ENCODE measurements at regions not wholly inside any gene's neighbourhood (a gene's known extent, or its start where the extent isn't known, plus 50 kb on each side); places are given as distances from the start of the nearest gene placed in this dataset.

DNA sequence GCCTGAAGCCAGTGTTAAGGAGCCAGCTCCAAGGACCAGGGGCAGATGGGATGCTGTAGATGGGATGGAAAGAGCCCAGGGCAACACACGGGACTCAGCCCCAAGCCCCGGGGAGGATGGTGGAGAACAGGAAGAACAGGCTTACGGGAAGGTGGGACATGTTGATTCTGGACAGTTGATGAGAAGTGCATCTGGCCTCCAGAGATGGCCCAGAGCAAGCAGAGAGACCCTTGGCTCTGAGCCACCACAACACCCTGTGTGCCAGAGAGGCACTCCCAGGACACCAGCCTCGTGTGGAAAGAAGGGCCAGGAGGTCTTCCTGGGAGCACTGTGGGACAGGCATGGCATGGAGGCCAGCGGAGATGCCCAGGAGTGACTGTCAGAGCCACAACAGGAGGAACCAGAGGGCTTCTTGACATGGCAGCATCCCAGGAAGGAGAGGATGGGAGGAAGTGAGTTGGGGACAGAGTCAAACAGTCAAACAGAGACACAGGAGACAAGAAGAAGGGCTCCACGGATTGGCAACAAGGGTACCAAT is 156.3 kb upstream of the MVB12B start:
- TF ChIP-seq GABPA (IDR thresholded peaks at IDR 0.05; ENCODE audit: borderline replicate concordance, insufficient read depth, low read length) (no peak), ZNF274 (IDR thresholded peaks at IDR 0.05; ENCODE audit: borderline replicate concordance, extremely low read depth, low read length) (no peak), JUND (IDR thresholded peaks at IDR 0.05; ENCODE audit: low read length) (no peak), SP1 (IDR thresholded peaks at IDR 0.05; ENCODE audit: low read depth, low read length) (no peak), EZH2 (IDR thresholded peaks at IDR 0.05; ENCODE audit: low read depth, low read length, severe bottlenecking) (no peak), POLR2A (IDR thresholded peaks at IDR 0.05; ENCODE audit: control extremely low read depth in 1 of 2, low read depth in 2 of 2, low read length in 2 of 2) (no peak), FOSL1 (IDR thresholded peaks at IDR 0.05; ENCODE audit: insufficient read depth, low read depth, low read length) (no peak), RAD21 (IDR thresholded peaks at IDR 0.05 in 1 of 2, conservative IDR thresholded peaks at IDR 0.05 in 1 of 2; ENCODE audit: low read depth in 2 of 2, low read length in 2 of 2) (no peak), GTF2F1 (IDR thresholded peaks at IDR 0.05; ENCODE audit: borderline replicate concordance, low read depth, low read length) (no peak), POLR2AphosphoS5 (IDR thresholded peaks at IDR 0.05; ENCODE audit: low read depth, low read length) (no peak)
- TF ChIP-seq, protein P1, sequence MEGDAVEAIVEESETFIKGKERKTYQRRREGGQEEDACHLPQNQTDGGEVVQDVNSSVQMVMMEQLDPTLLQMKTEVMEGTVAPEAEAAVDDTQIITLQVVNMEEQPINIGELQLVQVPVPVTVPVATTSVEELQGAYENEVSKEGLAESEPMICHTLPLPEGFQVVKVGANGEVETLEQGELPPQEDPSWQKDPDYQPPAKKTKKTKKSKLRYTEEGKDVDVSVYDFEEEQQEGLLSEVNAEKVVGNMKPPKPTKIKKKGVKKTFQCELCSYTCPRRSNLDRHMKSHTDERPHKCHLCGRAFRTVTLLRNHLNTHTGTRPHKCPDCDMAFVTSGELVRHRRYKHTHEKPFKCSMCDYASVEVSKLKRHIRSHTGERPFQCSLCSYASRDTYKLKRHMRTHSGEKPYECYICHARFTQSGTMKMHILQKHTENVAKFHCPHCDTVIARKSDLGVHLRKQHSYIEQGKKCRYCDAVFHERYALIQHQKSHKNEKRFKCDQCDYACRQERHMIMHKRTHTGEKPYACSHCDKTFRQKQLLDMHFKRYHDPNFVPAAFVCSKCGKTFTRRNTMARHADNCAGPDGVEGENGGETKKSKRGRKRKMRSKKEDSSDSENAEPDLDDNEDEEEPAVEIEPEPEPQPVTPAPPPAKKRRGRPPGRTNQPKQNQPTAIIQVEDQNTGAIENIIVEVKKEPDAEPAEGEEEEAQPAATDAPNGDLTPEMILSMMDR (IDR thresholded peaks at IDR 0.05; ENCODE audit: control extremely low read depth in 1 of 3, insufficient read depth in 1 of 3, low read depth in 1 of 3, low read length in 3 of 3): no peak
- TF ChIP-seq, protein P2, sequence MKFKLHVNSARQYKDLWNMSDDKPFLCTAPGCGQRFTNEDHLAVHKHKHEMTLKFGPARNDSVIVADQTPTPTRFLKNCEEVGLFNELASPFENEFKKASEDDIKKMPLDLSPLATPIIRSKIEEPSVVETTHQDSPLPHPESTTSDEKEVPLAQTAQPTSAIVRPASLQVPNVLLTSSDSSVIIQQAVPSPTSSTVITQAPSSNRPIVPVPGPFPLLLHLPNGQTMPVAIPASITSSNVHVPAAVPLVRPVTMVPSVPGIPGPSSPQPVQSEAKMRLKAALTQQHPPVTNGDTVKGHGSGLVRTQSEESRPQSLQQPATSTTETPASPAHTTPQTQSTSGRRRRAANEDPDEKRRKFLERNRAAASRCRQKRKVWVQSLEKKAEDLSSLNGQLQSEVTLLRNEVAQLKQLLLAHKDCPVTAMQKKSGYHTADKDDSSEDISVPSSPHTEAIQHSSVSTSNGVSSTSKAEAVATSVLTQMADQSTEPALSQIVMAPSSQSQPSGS (IDR thresholded peaks at IDR 0.05; ENCODE audit: low read length): no peak
- TF ChIP-seq, protein P3, sequence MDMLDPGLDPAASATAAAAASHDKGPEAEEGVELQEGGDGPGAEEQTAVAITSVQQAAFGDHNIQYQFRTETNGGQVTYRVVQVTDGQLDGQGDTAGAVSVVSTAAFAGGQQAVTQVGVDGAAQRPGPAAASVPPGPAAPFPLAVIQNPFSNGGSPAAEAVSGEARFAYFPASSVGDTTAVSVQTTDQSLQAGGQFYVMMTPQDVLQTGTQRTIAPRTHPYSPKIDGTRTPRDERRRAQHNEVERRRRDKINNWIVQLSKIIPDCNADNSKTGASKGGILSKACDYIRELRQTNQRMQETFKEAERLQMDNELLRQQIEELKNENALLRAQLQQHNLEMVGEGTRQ (IDR thresholded peaks at IDR 0.05; ENCODE audit: low read length): no peak
